ENCODE measurements at regions not wholly inside any gene's neighbourhood (a gene's known extent, or its start where the extent isn't known, plus 50 kb on each side); places are given as distances from the start of the nearest gene placed in this dataset.
"Not testable (repeated sequence)": the region's sequence is repeated elsewhere in the genome, so short reads cannot be mapped to it uniquely, and the experiment has no call there.

DNA sequence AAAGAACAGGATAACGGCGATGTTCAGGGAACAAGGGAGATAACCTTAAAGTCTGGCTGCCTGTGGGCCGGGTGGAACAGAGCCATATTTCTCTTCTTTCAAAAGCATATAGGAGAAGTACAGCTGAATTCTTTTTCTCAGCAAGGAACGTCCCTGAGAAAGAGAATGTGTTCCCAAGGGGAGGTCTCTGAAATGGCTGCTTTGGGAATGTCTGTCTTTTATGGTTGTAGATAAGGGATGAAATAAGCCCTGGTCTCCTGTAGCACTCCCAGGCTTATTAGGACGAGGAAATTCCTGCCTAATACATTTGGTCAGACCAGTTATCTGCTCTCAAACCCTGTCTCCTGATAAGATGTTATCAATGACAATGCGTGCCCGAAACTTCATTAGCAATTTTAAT is 490.5 kb downstream of the DMAC1 start:
- peaks cover 5 to 13% of the 10 kb centered on the region in 2 experiments; a peak in 2 of 4 replicates for H3K9me3 ChIP-seq (ENCODE audit: insufficient read depth in 2 of 2, low read depth in 1 of 2, low read length in 1 of 2)
- not testable (repeated sequence) for H4K20me1 ChIP-seq (replicated peaks in 1 of 2; ENCODE audit: control insufficient read depth in 1 of 2, insufficient read depth in 2 of 2, low read length in 2 of 2); H2BK20ac ChIP-seq (ENCODE audit: low read length)

More for the DNA sequence above, 490.5 kb downstream of the DMAC1 start:
- H3K18ac ChIP-seq (ENCODE audit: extremely low read depth, low read length); DNase-seq (ENCODE audit: low read depth in 1 of 2, low spot score in 2 of 2); H3K4me3 ChIP-seq (ENCODE audit: extremely low read depth in 1 of 4, insufficient read depth in 2 of 4, low read depth in 3 of 4, low read length in 4 of 4); H2BK5ac ChIP-seq (ENCODE audit: low read depth, low read length); H4K8ac ChIP-seq (ENCODE audit: extremely low read depth, insufficient read depth, low read length); H3K4me1 ChIP-seq (replicated peaks in 1 of 4; ENCODE audit: control insufficient read depth in 3 of 4, insufficient read depth in 4 of 4, low read length in 3 of 4); H2BK12ac ChIP-seq (ENCODE audit: low read depth, low read length); H3K23me2 ChIP-seq (ENCODE audit: low read depth, low read length); H3K36me3 ChIP-seq (ENCODE audit: control insufficient read depth in 2 of 4, insufficient read depth in 4 of 4, low read length in 3 of 4); H3K23ac ChIP-seq (ENCODE audit: insufficient read length); H2BK15ac ChIP-seq (ENCODE audit: low read length); H3K56ac ChIP-seq (replicated peaks; ENCODE audit: insufficient read length, low read depth, low read length); H4K5ac ChIP-seq (ENCODE audit: insufficient read length, low read depth, low read length); CTCF ChIA-PET (ENCODE audit: partially characterized antibody); POLR2A ChIA-PET (ENCODE audit: partially characterized antibody); H3K27me3 ChIP-seq (replicated peaks in 1 of 4; ENCODE audit: control insufficient read depth in 3 of 4, extremely low read depth in 1 of 4, insufficient read depth in 3 of 4, low read length in 3 of 4); H2AFZ ChIP-seq (ENCODE audit: low read length); H3K27ac ChIP-seq (ENCODE audit: low read depth, low read length); H3K79me2 ChIP-seq (ENCODE audit: control insufficient read depth in 1 of 2, insufficient read depth in 2 of 2, low read length in 2 of 2); H2BK120ac ChIP-seq (replicated peaks; ENCODE audit: low read depth, low read length); H3K4me2 ChIP-seq (ENCODE audit: insufficient read depth in 1 of 2, low read depth in 2 of 2, low read length in 2 of 2); H2AK5ac ChIP-seq (ENCODE audit: low read depth, low read length); H4K91ac ChIP-seq (replicated peaks; ENCODE audit: insufficient read length, low read length); H3K79me1 ChIP-seq (ENCODE audit: low read depth, low read length); H3K14ac ChIP-seq (ENCODE audit: insufficient read length); FAIRE-seq; H3K9ac ChIP-seq (replicated peaks in 1 of 4; ENCODE audit: extremely low read depth in 1 of 4, low read depth in 3 of 4, low read length in 3 of 4); H3K4ac ChIP-seq (replicated peaks; ENCODE audit: insufficient read length, low read depth, low read length): not testable (repeated sequence)
- WGBS, 2 experiments (ENCODE audit: extremely low coverage in 1 of 2, insufficient coverage in 1 of 2, insufficient read length in 1 of 2, insufficient replicate concordance in 2 of 2, low coverage in 1 of 2, low lambda C conversion rate in 2 of 2, missing lambda C conversion rate in 1 of 2) = 88% methylated on average over 7 of the region's 7 CpGs; no CpG with 5 or more reads in 1 of the 2 experiments
- TF ChIP-seq EP300 (IDR thresholded peaks at IDR 0.05; ENCODE audit: borderline replicate concordance in 1 of 2, low read depth in 2 of 2, low read length in 2 of 2) = peak in 1 of 2 experiments; percentile 80; a peak in 1 of 3 replicates

Measured in H1 (cell line).